ENCODE measurements at regions not wholly inside any gene's neighbourhood (a gene's known extent, or its start where the extent isn't known, plus 50 kb on each side); places are given as distances from the start of the nearest gene placed in this dataset.

GRCh38 chr5:109989994-109990722 is 300.4 kb downstream of the MAN2A1 start:
- no peak for TF ChIP-seq CTCF (IDR thresholded peaks at IDR 0.05; ENCODE audit: control insufficient read depth, insufficient read depth, low read depth, low read length, missing control alignments)
- H3K4me3 ChIP-seq (ENCODE audit: control insufficient read depth, low read depth, low read length) = no peak overlapping the region
- no peak for DNase-seq (ENCODE audit: low read depth)

GRCh38 chr5:109990723-109991359 is 301.1 kb downstream of the MAN2A1 start:
- TF ChIP-seq CTCF (IDR thresholded peaks at IDR 0.05; ENCODE audit: control insufficient read depth, insufficient read depth, low read depth, low read length, missing control alignments) = no peak
- DNase-seq (ENCODE audit: low read depth) = no peak
- no peak overlapping the region for H3K4me3 ChIP-seq (ENCODE audit: control insufficient read depth, low read depth, low read length)

GRCh38 chr5:109992264-109992915 is 302.7 kb downstream of the MAN2A1 start:
- H3K4me3 ChIP-seq (ENCODE audit: control insufficient read depth, low read depth, low read length) = no peak overlapping the region
- no peak for TF ChIP-seq CTCF (IDR thresholded peaks at IDR 0.05; ENCODE audit: control insufficient read depth, insufficient read depth, low read depth, low read length, missing control alignments)
- DNase-seq (ENCODE audit: low read depth) = no peak

- no peak for DNase-seq (ENCODE audit: low read depth)
- no peak for TF ChIP-seq CTCF (IDR thresholded peaks at IDR 0.05; ENCODE audit: control insufficient read depth, insufficient read depth, low read depth, low read length, missing control alignments)
- H3K4me3 ChIP-seq (ENCODE audit: control insufficient read depth, low read depth, low read length) = no peak overlapping the region
These were observed 304.4 kb downstream of the MAN2A1 start for GRCh38 chr5:109994135-109994534.

- no peak for DNase-seq (ENCODE audit: low read depth)
- TF ChIP-seq CTCF (IDR thresholded peaks at IDR 0.05; ENCODE audit: control insufficient read depth, insufficient read depth, low read depth, low read length, missing control alignments) = no peak
- H3K4me3 ChIP-seq (ENCODE audit: control insufficient read depth, low read depth, low read length) = no peak overlapping the region
These were observed 306.5 kb downstream of the MAN2A1 start for GRCh38 chr5:109996246-109996645.

GRCh38 chr5:109997161-109997560 is 307.4 kb downstream of the MAN2A1 start:
- TF ChIP-seq CTCF (IDR thresholded peaks at IDR 0.05; ENCODE audit: control insufficient read depth, insufficient read depth, low read depth, low read length, missing control alignments) = no peak
- no peak overlapping the region for H3K4me3 ChIP-seq (ENCODE audit: control insufficient read depth, low read depth, low read length)
- DNase-seq (ENCODE audit: low read depth) = no peak
